Activated CD8-positive, alpha-beta T cell treated with anti-CD3 and anti-CD28 coated beads for 36 hours (primary cell): ENCODE measurements at regions not wholly inside any gene's neighbourhood (a gene's known extent, or its start where the extent isn't known, plus 50 kb on each side); places are given as distances from the start of the nearest gene placed in this dataset.

Experiments
- ATAC-seq: fragments of 200-7000 bp; cut with Tn5 transposase; one replicate; pipeline ENCODE4 v1.10.0; 2021; ENCODE audit warnings: mild to moderate bottlenecking, moderate library complexity
- CTCF ChIA-PET: fragments of 350-600 bp; sonication (Branson Sonifier 250); formaldehyde crosslinking; loops from one replicate; lab custom pipeline; 2021; ENCODE audit warnings: antibody characterized with exemption; lab: Charles Lee
- POLR2A ChIA-PET: fragments of 350-600 bp; sonication (Branson Sonifier 250); formaldehyde crosslinking; loops from one replicate; lab custom pipeline; 2021; ENCODE audit warnings: antibody characterized with exemption; lab: Charles Lee
- DNase-seq: peaks from one replicate; pipeline ENCODE4 v3.0.0-alpha.2; 2020
- H3K27ac Mint-ChIP-seq: one replicate; pipeline ENCODE4 v1.8.0; 2021; ENCODE audit warnings: mild to moderate bottlenecking, mixed read lengths
- H3K27me3 Mint-ChIP-seq: one replicate; pipeline ENCODE4 v1.8.0; 2021; ENCODE audit warnings: mixed read lengths
- H3K36me3 Mint-ChIP-seq: one replicate; pipeline ENCODE4 v1.8.0; 2021; ENCODE audit warnings: low read depth, mixed read lengths
- H3K4me1 Mint-ChIP-seq: one replicate; pipeline ENCODE4 v1.8.0; 2021; ENCODE audit warnings: low read depth, mixed read lengths
- H3K4me3 Mint-ChIP-seq: one replicate; pipeline ENCODE4 v1.8.0; 2021; ENCODE audit warnings: mild to moderate bottlenecking, moderate library complexity, mixed read lengths
- H3K9me3 Mint-ChIP-seq: one replicate; pipeline ENCODE4 v1.8.0; 2021; ENCODE audit warnings: mixed read lengths
- CTCF ChIP-seq: fragments of 200-600 bp; IDR thresholded peaks from one replicate; pipeline ENCODE4 v1.8.0; 2022; ENCODE audit warnings: antibody characterized with exemption, mild to moderate bottlenecking
- intact Hi-C: fragments of 100-400 bp; cut with micrococcal nuclease; formaldehyde crosslinking; loops from one replicate; pipeline ENCODE4 v1.10.0; 2022

GRCh38 chr11:134905517-134905916, 493.5 kb upstream of the B3GAT1 start:
- no peak for TF ChIP-seq CTCF
- Mint-ChIP-seq H3K36me3 (no peaks in the 10 kb centered on the region), H3K4me3 (no peak overlapping the region), H3K9me3 (no peaks in the 10 kb centered on the region), H3K27ac (no peak overlapping the region), H3K27me3 (peaks cover 12% of the 10 kb centered on the region), H3K4me1 (no peaks in the 10 kb centered on the region)
- CTCF ChIA-PET, result interaction anchor here (0.5 to 1.9 kb wide), 2 partner anchors 9 to 37 kb away, joined by 3 to 8 read pairs; no protein-coding TSS in a partner anchor
- DNase-seq, result no peak
- intact Hi-C loops, result no loop called here
- POLR2A ChIA-PET, result no interaction called here
- no peak for ATAC-seq

GRCh38 chr11:134904103-134904790, 492.2 kb upstream of the B3GAT1 start:
- no peak for TF ChIP-seq CTCF
- Mint-ChIP-seq H3K27ac (no peak overlapping the region), H3K36me3 (no peaks in the 10 kb centered on the region), H3K4me1 (no peaks in the 10 kb centered on the region), H3K9me3 (no peaks in the 10 kb centered on the region), H3K27me3 (peaks cover 13% of the 10 kb centered on the region), H3K4me3 (no peak overlapping the region)
- DNase-seq (no peak), ATAC-seq (no peak)
- POLR2A ChIA-PET, result interaction anchor here (0.6 to 1.1 kb wide), 2 partner anchors 208 to 349 kb away, joined by 3 read pairs; no protein-coding TSS in a partner anchor
- CTCF ChIA-PET, result interaction anchor here (1.9 kb wide), 1 partner anchor 36 kb away, joined by 8 read pairs; no protein-coding TSS in a partner anchor
- intact Hi-C loops, result no loop called here

- H3K27ac Mint-ChIP-seq, result no peak overlapping the region
- no peaks in the 10 kb centered on the region for H3K9me3 Mint-ChIP-seq
- H3K4me3 Mint-ChIP-seq, result no peak overlapping the region
- ChIA-PET POLR2A (no interaction called here), CTCF (no interaction called here)
- no peak for TF ChIP-seq CTCF
- H3K36me3 Mint-ChIP-seq, result no peaks in the 10 kb centered on the region
- ATAC-seq, result no peak
- intact Hi-C loops, result no loop called here
- no peak for DNase-seq
- peaks cover 18% of the 10 kb centered on the region for H3K27me3 Mint-ChIP-seq
- H3K4me1 Mint-ChIP-seq, result no peaks in the 10 kb centered on the region
Observed at GRCh38 chr11:134901955-134902918, 490.2 kb upstream of the B3GAT1 start.

GRCh38 chr11:134901542-134901941, 489.5 kb upstream of the B3GAT1 start:
- POLR2A ChIA-PET, result no interaction called here

More at GRCh38 chr11:134901542-134901941, 489.5 kb upstream of the B3GAT1 start:
- Mint-ChIP-seq H3K27ac (no peak overlapping the region), H3K4me3 (no peak overlapping the region), H3K9me3 (no peaks in the 10 kb centered on the region), H3K36me3 (no peaks in the 10 kb centered on the region), H3K4me1 (no peaks in the 10 kb centered on the region), H3K27me3 (peaks cover 18% of the 10 kb centered on the region)
- no peak for TF ChIP-seq CTCF
- DNase-seq, result no peak
- CTCF ChIA-PET, result interaction anchor here (1.6 kb wide), 1 partner anchor 33 kb away, joined by 6 read pairs; no protein-coding TSS in a partner anchor
- ATAC-seq, result no peak
- intact Hi-C loops, result no loop called here
